ENCODE measurements at regions not wholly inside any gene's neighbourhood (a gene's known extent, or its start where the extent isn't known, plus 50 kb on each side); places are given as distances from the start of the nearest gene placed in this dataset.

GRCh38 chr1:4346131-4346530 is 308.3 kb upstream of the AJAP1 start:
- TF ChIP-seq, protein P1, sequence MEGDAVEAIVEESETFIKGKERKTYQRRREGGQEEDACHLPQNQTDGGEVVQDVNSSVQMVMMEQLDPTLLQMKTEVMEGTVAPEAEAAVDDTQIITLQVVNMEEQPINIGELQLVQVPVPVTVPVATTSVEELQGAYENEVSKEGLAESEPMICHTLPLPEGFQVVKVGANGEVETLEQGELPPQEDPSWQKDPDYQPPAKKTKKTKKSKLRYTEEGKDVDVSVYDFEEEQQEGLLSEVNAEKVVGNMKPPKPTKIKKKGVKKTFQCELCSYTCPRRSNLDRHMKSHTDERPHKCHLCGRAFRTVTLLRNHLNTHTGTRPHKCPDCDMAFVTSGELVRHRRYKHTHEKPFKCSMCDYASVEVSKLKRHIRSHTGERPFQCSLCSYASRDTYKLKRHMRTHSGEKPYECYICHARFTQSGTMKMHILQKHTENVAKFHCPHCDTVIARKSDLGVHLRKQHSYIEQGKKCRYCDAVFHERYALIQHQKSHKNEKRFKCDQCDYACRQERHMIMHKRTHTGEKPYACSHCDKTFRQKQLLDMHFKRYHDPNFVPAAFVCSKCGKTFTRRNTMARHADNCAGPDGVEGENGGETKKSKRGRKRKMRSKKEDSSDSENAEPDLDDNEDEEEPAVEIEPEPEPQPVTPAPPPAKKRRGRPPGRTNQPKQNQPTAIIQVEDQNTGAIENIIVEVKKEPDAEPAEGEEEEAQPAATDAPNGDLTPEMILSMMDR (conservative IDR thresholded peaks at IDR 0.05; ENCODE audit: low read depth, low read length) = no peak
- no peak overlapping the region for H3K4me3 ChIP-seq (ENCODE audit: low read length)
- no peak for DNase-seq (ENCODE audit: low read depth)

GRCh38 chr1:4351453-4351852 is 303.0 kb upstream of the AJAP1 start:
- TF ChIP-seq, protein P1 (conservative IDR thresholded peaks at IDR 0.05; ENCODE audit: low read depth, low read length) = no peak
- DNase-seq (ENCODE audit: low read depth) = no peak
- H3K4me3 ChIP-seq (ENCODE audit: low read length) = no peak overlapping the region

GRCh38 chr1:4353090-4353856 is 301.1 kb upstream of the AJAP1 start:
- DNase-seq (ENCODE audit: low read depth) = no peak
- no peak overlapping the region for H3K4me3 ChIP-seq (ENCODE audit: low read length)
- TF ChIP-seq, protein P1 (conservative IDR thresholded peaks at IDR 0.05; ENCODE audit: low read depth, low read length) = no peak

GRCh38 chr1:4355839-4356238 is 298.6 kb upstream of the AJAP1 start:
- TF ChIP-seq, protein P1 (conservative IDR thresholded peaks at IDR 0.05; ENCODE audit: low read depth, low read length) = no peak
- DNase-seq (ENCODE audit: low read depth) = no peak
- H3K4me3 ChIP-seq (ENCODE audit: low read length) = no peak overlapping the region

DNA sequence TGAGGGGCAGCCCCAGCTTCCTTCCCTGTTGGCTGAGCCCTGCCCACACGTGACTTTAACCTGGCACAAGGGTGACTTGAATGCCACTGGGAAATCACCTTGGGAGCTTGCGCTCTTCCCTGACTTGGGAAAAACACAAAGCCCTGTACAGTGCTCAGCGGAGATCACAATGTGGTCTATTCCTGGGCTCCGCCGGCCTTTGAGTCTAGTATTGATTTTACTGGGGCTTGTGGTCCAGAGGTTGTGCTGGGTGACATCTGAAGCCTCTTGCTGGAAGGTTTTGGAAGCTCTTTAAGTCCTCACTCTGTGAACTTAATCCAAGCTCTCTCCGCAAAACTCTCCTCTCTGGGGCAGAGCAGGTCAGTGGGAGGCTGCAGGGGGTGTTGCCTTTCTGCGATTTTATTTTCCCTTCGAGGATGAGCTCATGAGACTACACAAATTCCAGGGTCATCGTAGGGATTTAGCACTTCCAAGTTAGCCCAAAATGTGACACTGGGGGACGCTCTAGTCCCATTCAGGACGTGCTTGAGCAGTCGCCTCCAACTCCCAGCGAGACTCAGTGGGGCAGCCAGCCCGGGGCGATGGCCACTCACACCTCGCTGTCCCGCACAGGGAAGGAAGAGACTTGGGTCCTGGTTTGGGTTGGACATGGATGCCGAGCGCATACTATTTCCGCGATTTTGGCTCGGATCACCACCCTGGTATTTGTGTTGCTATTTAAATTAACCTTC is 291.9 kb upstream of the AJAP1 start:
- no peak for DNase-seq (ENCODE audit: low read depth)
- no peak overlapping the region for H3K4me3 ChIP-seq (ENCODE audit: low read length)
- TF ChIP-seq, protein P1 (conservative IDR thresholded peaks at IDR 0.05; ENCODE audit: low read depth, low read length) = no peak

DNA sequence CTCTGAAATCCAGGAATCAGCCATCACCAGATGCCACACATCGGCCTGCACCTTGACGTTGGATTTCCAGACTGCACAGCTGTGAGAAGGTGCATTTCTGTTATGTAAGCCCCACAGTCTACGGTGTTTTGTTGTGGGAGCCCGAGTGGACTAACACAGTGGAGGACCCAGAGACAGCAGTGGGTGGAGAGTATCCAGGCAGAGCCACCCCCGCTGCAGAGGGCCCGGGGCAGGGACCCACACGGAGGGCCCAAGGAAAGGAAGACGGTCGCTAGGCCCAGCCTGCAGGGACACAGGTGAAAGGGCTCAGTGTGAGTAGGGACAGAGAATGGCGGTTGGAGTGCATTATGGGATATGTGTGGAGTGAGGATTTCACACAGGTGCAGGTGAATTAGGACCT is 288.3 kb upstream of the AJAP1 start:
- TF ChIP-seq, protein P1 (conservative IDR thresholded peaks at IDR 0.05; ENCODE audit: low read depth, low read length) = no peak
- DNase-seq (ENCODE audit: low read depth) = no peak
- H3K4me3 ChIP-seq (ENCODE audit: low read length) = no peak overlapping the region
